Sigmoid colon (tissue), 6 donors: ENCODE measurements at regions not wholly inside any gene's neighbourhood (a gene's known extent, or its start where the extent isn't known, plus 50 kb on each side); places are given as distances from the start of the nearest gene placed in this dataset.
"Not testable (repeated sequence)": the region's sequence is repeated elsewhere in the genome, so short reads cannot be mapped to it uniquely, and the experiment has no call there.

Experiments
- DNase-seq: peaks from one replicate; pipeline ENCODE4 v3.0.0-alpha.2; 2019
- H3K27ac ChIP-seq, 4 donors: fragments of 200-600 bp; sonication (generic); one replicate each; pipeline ENCODE4 v1.5.1; 2016 to 2019; ENCODE audit warnings: mild to moderate bottlenecking in 1 of 4
- H3K27me3 ChIP-seq, 3 donors: fragments of 200-600 bp; sonication (generic); one replicate each; pipeline ENCODE4 v1.5.1; 2019; ENCODE audit warnings: mild to moderate bottlenecking in 1 of 3
- H3K36me3 ChIP-seq, 4 donors: fragments of 200-600 bp; sonication (generic); one replicate each; pipeline ENCODE4 v1.5.1; 2016 to 2019
- H3K4me1 ChIP-seq, 4 donors: fragments of 200-600 bp; sonication (generic); one replicate each; pipeline ENCODE4 v1.5.1; 2017 to 2019
- H3K4me3 ChIP-seq, 4 donors: fragments of 200-600 bp; sonication (generic); one replicate each; pipeline ENCODE4 v1.5.1; 2017 to 2019; ENCODE audit warnings: mild to moderate bottlenecking in 2 of 4, moderate library complexity in 1 of 4
- H3K9me3 ChIP-seq, 4 donors: fragments of 200-600 bp in 3 of 4; sonication (generic) in 3 of 4; one replicate each; pipeline versions ENCODE4 v1.5.1 to v1.6.1; 2013 to 2019
- EP300 ChIP-seq, 4 donors: sonication (generic); formaldehyde crosslinking; IDR thresholded peaks; one replicate each; pipeline ENCODE4 v1.6.1; 2017; ENCODE audit warnings: antibody characterized with exemption in 4 of 4
- POLR2A ChIP-seq, 2 donors: fragments of 450-650 bp; IDR thresholded peaks; one replicate each; pipeline ENCODE4 v1.6.1; 2016; ENCODE audit warnings: antibody characterized with exemption in 2 of 2, mild to moderate bottlenecking in 2 of 2, moderate library complexity in 2 of 2
- POLR2AphosphoS5 ChIP-seq, 4 donors: sonication (generic); formaldehyde crosslinking; IDR thresholded peaks; one replicate each; pipeline ENCODE4 v1.6.1; 2017; ENCODE audit warnings: antibody characterized with exemption in 4 of 4
- WGBS, 2 donors: extraction: QIAGEN DNeasy Blood & Tissue Kit; methylation state at CpG; one replicate each; pipeline ENCODE4 v1.1.7; 2013; 5-methylcytosine and 5-hydroxymethylcytosine counted together
- intact Hi-C: fragments of 100-400 bp; cut with DNase I; formaldehyde crosslinking; loops from one replicate; pipeline ENCODE4 v1.15.1; 2023
- TF ChIP-seq, protein P1 (sequence below), 4 experiments: fragments of 450-650 bp in 3 of 4; fragments of 200-600 bp in 1 of 4; IDR thresholded peaks; one replicate each; pipeline ENCODE4 v1.5.1; 2016 to 2019; ENCODE audit warnings: antibody characterized with exemption in 4 of 4, mild to moderate bottlenecking in 3 of 4, moderate library complexity in 2 of 4
- donor health status: healthy with polysubstance abuse.
- donor health status: healthy.

DNA sequence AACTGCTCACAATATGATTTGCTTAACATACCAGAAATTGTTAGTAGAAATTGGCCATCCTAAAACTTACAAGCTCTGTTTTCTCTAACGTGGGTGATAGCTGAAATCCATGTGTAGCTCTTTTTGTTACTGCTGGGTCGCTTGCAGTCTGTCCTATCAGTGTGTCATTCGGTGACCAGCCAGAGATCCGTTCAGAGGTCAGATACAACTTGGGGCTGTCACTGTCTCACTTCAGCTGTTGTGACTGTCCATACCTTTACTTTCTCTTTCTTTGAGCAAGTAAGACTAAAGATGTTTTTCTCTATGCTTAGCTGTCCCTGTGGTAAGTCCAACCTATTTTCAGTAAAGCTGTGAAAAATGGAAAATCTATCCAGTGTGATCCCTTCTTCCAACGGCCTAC is 282.9 kb upstream of the KCNH7 start:
- no peak for TF ChIP-seq POLR2AphosphoS5 (IDR thresholded peaks at IDR 0.05)
- TF ChIP-seq POLR2A (IDR thresholded peaks at IDR 0.05) = no peak
- TF ChIP-seq EP300 (IDR thresholded peaks at IDR 0.05) = no peak
- TF ChIP-seq, protein P1, sequence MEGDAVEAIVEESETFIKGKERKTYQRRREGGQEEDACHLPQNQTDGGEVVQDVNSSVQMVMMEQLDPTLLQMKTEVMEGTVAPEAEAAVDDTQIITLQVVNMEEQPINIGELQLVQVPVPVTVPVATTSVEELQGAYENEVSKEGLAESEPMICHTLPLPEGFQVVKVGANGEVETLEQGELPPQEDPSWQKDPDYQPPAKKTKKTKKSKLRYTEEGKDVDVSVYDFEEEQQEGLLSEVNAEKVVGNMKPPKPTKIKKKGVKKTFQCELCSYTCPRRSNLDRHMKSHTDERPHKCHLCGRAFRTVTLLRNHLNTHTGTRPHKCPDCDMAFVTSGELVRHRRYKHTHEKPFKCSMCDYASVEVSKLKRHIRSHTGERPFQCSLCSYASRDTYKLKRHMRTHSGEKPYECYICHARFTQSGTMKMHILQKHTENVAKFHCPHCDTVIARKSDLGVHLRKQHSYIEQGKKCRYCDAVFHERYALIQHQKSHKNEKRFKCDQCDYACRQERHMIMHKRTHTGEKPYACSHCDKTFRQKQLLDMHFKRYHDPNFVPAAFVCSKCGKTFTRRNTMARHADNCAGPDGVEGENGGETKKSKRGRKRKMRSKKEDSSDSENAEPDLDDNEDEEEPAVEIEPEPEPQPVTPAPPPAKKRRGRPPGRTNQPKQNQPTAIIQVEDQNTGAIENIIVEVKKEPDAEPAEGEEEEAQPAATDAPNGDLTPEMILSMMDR (IDR thresholded peaks at IDR 0.05) = no peak
- Histone ChIP-seq H3K27me3 (no peaks in the 10 kb centered on the region), H3K27ac (no peak overlapping the region), H3K36me3 (no peaks in the 10 kb centered on the region), H3K9me3 (no peaks in the 10 kb centered on the region), H3K4me3 (no peak overlapping the region), H3K4me1 (peaks cover 0 to 14% (median 2%) of the 10 kb centered on the region in 4 donors)
- intact Hi-C loops = no loop called here
- no peak for DNase-seq
- WGBS, 2 donors = 34 to 50% methylated on average over 5 of the region's 5 CpGs

DNA sequence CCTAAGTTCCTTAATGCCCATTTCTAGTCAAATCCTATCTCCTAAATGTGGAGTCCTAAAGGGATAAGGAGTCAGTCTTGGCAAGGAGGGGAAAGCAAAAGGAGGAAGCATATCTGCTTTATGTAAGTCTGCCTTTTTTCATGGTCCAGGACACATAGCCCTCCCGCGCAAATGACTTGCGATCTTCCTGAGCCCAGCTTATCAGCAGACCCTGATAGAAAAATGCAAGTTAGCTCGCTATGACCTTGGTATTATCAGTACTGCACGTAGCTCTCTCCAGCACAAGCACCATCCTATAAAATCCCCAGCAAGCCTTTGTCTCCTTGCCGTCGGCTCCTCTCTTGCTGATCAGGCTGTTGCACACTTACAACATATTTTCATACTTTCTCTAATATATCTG is 281.4 kb upstream of the KCNH7 start:
- Histone ChIP-seq H3K9me3 (no peaks in the 10 kb centered on the region), H3K4me1 (peaks cover 0 to 14% (median 2%) of the 10 kb centered on the region in 4 donors), H3K27me3 (no peaks in the 10 kb centered on the region), H3K4me3 (no peak overlapping the region), H3K36me3 (no peaks in the 10 kb centered on the region), H3K27ac (no peak overlapping the region)
- no peak for DNase-seq
- intact Hi-C loops = no loop called here
- WGBS, 2 donors = 24 to 51% methylated on average over 7 of the region's 7 CpGs
- TF ChIP-seq EP300 (IDR thresholded peaks at IDR 0.05) (no peak), POLR2AphosphoS5 (IDR thresholded peaks at IDR 0.05) (no peak), POLR2A (IDR thresholded peaks at IDR 0.05) (no peak)
- TF ChIP-seq, protein P1 (IDR thresholded peaks at IDR 0.05) = no peak

DNA sequence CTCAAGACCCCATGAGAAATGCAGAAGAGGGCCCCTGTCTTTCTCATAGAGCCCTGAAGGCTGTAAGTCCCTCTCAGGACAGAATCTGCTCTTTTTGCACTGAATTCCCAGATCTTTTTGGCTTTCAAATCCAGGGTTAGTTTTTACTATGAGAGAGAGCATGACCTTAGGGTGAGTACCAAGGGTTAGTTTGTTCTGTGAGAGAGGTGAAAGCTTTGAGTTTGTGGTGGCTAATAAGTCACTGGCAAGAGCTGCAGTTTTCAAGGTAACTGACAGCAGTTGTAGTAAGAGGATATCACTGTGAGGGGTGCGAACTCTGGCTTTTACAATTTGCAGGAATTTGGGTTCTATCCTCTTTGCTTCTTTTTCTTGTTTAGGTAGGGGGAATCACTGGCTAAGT is 248.4 kb upstream of the KCNH7 start:
- H3K27ac ChIP-seq = no peak overlapping the region
- DNase-seq = no peak
- no peak overlapping the region for H3K4me3 ChIP-seq
- H3K36me3 ChIP-seq = no peaks in the 10 kb centered on the region
- 87 to 92% methylated on average over 1 of the region's 1 CpG for whole genome bisulfite sequencing, 2 donors
- H3K9me3 ChIP-seq = no peaks in the 10 kb centered on the region
- intact Hi-C loops = no loop called here
- H3K4me1 ChIP-seq = no peaks in the 10 kb centered on the region
- TF ChIP-seq, protein P1 (IDR thresholded peaks at IDR 0.05) = no peak
- TF ChIP-seq EP300 (IDR thresholded peaks at IDR 0.05) = no peak
- H3K27me3 ChIP-seq = no peaks in the 10 kb centered on the region

DNA sequence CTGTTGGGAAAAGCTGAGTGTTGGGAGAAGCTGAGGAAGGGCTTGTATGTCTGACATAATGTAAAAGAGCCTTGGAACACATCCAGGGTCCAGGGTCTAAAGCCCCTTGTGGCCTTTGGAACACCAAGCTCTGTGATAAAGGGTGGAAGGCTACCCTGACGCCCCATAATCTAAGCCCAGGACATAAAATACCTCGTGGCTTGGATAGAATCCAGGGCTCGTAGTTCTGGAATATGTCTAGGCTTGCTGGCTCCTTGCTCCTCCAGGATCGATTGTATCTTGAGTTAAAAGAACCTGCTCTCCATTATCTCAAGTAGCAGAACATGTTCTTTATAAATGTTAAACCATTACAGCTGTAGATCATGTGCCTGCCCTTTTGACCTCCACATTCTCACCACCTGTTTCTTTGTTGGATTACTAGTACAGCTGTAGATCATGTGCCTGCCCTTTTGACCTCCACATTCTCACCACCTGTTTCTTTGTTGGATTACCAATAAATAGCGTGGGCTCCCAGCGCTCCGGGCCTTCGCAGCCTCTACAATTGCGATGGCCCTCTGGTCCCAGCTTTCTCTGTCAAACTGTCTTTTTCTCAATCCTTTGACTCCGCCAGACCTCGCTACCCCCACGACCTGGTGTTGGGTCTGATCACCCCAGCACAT is 246.9 kb upstream of the KCNH7 start:
- H3K9me3 ChIP-seq, H3K27ac ChIP-seq, H3K4me1 ChIP-seq, H3K36me3 ChIP-seq, H3K4me3 ChIP-seq, H3K27me3 ChIP-seq, intact Hi-C loops, DNase-seq: not testable (repeated sequence)
- WGBS, 2 donors = 67 to 83% methylated on average over 12 of the region's 12 CpGs

DNA sequence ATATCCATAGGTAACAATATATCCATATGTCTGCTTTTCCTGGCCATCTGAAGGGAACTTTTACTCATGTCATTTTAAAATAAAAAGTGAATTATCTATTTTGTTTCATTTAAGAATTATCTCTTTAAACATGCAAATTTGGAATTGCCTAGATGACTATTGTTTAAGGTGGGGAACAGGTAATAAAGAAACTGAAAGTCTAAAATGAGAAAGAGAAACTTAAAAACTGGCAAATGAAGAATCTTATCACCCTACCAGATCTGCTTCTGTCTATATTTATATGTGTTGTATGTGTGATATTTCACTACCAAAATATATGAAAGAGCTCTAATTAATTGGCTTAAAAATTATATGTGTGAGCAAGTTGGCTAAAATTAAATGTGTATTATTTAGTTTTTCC is 243.2 kb upstream of the KCNH7 start:
- Histone ChIP-seq H3K36me3 (no peaks in the 10 kb centered on the region), H3K4me3 (no peak overlapping the region), H3K9me3 (no peaks in the 10 kb centered on the region), H3K27me3 (no peaks in the 10 kb centered on the region), H3K4me1 (no peaks in the 10 kb centered on the region), H3K27ac (no peak overlapping the region)
- TF ChIP-seq, protein P1 (IDR thresholded peaks at IDR 0.05) = no peak
- TF ChIP-seq POLR2AphosphoS5 (IDR thresholded peaks at IDR 0.05) (no peak), EP300 (IDR thresholded peaks at IDR 0.05) (no peak)
- no peak for DNase-seq
- intact Hi-C loops = no loop called here
